Fibroblast of skin of abdomen (primary cell): ENCODE measurements at regions not wholly inside any gene's neighbourhood (a gene's known extent, or its start where the extent isn't known, plus 50 kb on each side); places are given as distances from the start of the nearest gene placed in this dataset.
A peak's percentile ranks its signal among the peaks of the same experiment; 100 is the strongest.
"Not testable (repeated sequence)": the region's sequence is repeated elsewhere in the genome, so short reads cannot be mapped to it uniquely, and the experiment has no call there.

Experiments used
- DNase-seq: peaks from one replicate; pipeline ENCODE4 v3.0.0-alpha.2; 2013

- DNase-seq: not testable (repeated sequence)
These were observed 52.2 kb downstream of the HOXC4 start for GRCh38 chr12:54105809-54106208.

DNA sequence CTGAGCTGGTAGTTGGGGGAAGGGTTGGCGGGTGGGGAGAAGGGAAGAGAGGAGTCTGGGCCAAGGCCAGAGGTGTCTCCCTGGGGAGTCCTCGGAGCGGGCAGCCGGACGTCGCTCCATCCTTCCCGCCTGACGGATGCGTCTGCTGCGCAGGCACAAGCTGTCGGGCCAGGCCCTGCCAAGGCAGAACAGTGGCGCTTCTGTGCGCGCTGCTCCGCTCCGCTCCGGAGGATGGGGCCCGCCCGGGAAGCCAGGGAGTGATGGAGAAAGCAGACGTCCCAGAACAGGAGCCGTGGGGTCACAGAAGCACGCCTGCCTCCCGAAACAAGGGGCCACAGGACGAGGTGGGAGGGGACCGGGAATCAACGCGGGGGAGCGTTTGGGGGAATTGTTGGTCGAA is 52.6 kb downstream of the HOXC4 start:
- not testable (repeated sequence) for DNase-seq

- not testable (repeated sequence) for DNase-seq
These were observed 53.4 kb downstream of the HOXC4 start for GRCh38 chr12:54106803-54107579.

DNA sequence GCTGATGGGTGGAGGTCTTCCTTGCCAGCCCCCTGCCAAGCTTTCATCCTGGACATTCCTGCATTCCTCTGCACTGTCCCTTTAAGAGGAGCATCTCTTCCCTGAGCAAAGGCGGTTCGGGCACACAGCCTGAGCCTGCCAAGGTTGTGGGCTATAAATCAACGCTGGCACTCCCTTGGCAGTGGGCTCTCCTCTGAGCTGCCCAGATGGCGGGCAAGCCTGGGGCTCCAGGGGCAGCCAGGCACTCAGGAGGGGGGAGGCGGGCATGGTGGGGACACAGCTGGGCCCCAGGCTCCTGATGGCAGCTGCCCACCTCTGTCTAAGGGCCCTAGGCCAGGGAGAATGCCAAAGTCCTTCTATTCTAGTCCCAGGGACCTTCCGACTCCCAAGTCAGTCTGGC is 58.7 kb downstream of the HOXC4 start:
- DNase-seq: not testable (repeated sequence)

GRCh38 chr12:54116055-54116454 is 62.4 kb downstream of the HOXC4 start:
- DNase-seq: not testable (repeated sequence)

- DNase-seq: not testable (repeated sequence)
These were observed 63.8 kb downstream of the HOXC4 start for GRCh38 chr12:54117392-54117791.

- not testable (repeated sequence) for DNase-seq
These were observed 65.4 kb downstream of the HOXC4 start for GRCh38 chr12:54119082-54119481.

- DNase-seq: not testable (repeated sequence)
These were observed 64.8 kb downstream of the SMUG1 start for GRCh38 chr12:54123981-54124380.

DNA sequence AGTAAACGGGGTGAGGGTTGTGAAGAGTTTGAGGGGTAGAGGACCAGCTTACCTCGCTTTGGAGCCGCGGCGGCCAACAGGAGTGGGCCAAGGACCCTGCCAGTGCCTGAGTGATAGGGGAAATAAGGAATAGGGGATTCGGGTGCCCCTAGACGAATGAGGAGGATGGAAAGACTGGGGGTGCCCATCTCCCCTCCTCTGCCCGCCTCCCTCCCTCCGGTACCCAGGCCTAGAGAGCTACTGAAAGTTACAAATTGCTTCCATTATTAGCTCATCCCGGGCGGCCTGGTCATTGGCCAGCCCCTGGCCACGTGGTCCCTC is 63.1 kb downstream of the SMUG1 start:
- DNase-seq: not testable (repeated sequence)

- peak; percentile 57 for DNase-seq
These were observed 62.6 kb downstream of the SMUG1 start for GRCh38 chr12:54126029-54126695.

- peak; percentile 63 for DNase-seq
These were observed 61.9 kb downstream of the SMUG1 start for GRCh38 chr12:54126696-54127537.

- DNase-seq: no peak
These were observed 61.1 kb downstream of the SMUG1 start for GRCh38 chr12:54127538-54128259.

DNA sequence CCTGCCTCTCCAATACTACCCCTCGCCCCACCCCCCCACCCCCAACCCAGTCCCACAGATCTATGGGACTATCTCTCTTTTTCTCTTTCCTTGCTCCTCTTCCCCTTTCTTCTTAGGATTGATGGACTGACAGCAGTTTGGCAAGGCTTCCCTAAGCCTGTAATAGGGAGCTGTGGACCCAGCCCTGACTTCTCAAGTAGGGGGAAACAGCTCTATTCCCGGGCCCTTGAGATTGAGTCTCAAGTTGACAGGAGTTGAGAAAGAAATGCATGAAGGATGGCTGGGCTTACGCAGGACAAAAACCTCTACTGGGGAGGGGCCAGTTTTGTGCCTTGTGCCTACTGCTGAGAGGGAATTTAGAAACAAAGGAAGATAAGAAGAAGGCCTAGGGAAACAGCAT is 60.4 kb downstream of the SMUG1 start:
- no peak for DNase-seq

- no peak for DNase-seq
These were observed 59.5 kb downstream of the SMUG1 start for GRCh38 chr12:54129028-54129903.
